HFF-Myc (cell line): ENCODE measurements at regions not wholly inside any gene's neighbourhood (a gene's known extent, or its start where the extent isn't known, plus 50 kb on each side); places are given as distances from the start of the nearest gene placed in this dataset.

Source experiments
- DNase-seq: peaks from one replicate; pipeline ENCODE4 v3.0.0-alpha.2; 2011; ENCODE audit warnings: low read depth; ENCODE audit errors: extremely low read depth
- H3K4me3 ChIP-seq: replicated peaks from 2 replicates; pipeline ENCODE4 v1.5.1; 2011; ENCODE audit warnings: low read depth, mild to moderate bottlenecking, control low read depth, low read length
- CTCF ChIP-seq: IDR thresholded peaks from 2 replicates; pipeline ENCODE4 v1.5.1; 2012; ENCODE audit warnings: mild to moderate bottlenecking, low read depth, low read length, control low read depth; ENCODE audit errors: missing control alignments

- TF ChIP-seq CTCF = no peak
- no peak overlapping the region for H3K4me3 ChIP-seq
Measured at GRCh38 chr6:19137505-19137904, 699.7 kb upstream of the ID4 start.

DNA sequence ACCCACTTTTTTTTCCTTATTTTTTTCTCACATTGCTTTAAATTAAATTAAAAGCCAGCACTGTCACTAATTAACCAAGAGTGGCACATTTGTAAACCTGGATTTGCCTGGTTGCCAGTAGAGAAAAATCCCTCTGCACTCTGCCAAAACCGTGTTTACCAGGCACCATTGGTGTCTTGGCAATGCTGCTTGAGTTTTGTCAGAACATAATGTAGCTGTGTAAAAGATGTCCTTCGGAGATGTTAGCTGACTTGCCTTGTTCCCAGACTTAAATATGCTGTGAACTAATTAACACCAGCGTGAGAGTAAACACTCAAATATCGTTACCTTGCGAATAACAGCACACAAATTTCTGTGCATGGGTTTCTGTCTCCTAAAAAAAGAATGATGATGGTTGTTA is 694.9 kb upstream of the ID4 start:
- TF ChIP-seq CTCF = no peak
- no peak for DNase-seq
- H3K4me3 ChIP-seq = no peak overlapping the region

More at GRCh38 chr6:19137505-19137904, 699.7 kb upstream of the ID4 start:
- DNase-seq = no peak

DNA sequence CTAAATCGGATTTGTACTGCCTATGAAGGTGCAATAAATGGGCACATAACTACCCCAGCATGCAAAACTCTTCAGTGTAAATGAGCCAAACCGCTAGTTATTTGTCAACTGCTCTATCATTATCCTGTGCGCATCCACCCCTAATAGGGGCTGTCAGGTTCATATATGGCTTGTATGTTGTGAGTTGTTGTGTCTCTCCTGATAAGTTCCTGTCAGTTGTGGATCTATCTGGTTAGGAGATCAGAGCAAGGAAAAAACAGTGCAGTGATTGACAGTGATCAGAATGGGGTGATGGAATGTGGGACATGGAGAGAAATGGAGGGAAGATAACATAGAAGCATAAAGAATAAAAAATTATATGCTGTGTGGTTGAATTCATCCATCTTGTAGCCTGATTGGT is 686.9 kb upstream of the ID4 start:
- no peak overlapping the region for H3K4me3 ChIP-seq
- DNase-seq = no peak
- no peak for TF ChIP-seq CTCF

GRCh38 chr6:19153270-19153980 is 683.7 kb upstream of the ID4 start:
- no peak overlapping the region for H3K4me3 ChIP-seq
- no peak for TF ChIP-seq CTCF
- no peak for DNase-seq

- no peak for DNase-seq
- TF ChIP-seq CTCF = no peak
- no peak overlapping the region for H3K4me3 ChIP-seq
Measured at GRCh38 chr6:19153981-19154295, 683.2 kb upstream of the ID4 start.

GRCh38 chr6:19156443-19156842 is 680.7 kb upstream of the ID4 start:
- no peak overlapping the region for H3K4me3 ChIP-seq
- no peak for DNase-seq
- TF ChIP-seq CTCF = no peak

DNA sequence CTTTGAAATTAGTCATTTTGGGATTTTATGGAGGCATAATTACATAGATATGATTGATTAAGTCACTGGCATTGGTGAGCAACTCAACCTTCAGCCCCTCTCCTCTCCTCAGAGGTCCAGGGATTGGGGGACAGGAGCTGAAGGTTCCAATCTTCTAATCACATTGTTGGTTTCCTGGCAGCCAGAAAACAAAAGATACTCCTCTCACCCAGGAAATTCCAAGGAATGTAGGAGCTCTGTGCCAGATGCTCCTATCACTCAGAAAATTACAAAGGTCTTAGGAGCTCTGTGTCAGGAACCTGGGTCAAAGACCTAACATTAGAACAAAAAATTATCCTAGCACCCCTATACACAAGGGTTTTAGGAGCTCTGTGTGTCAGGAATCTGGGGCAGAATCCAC is 679.7 kb upstream of the ID4 start:
- no peak for DNase-seq
- no peak for TF ChIP-seq CTCF
- H3K4me3 ChIP-seq = no peak overlapping the region
